PFSK-1 (cell line): ENCODE measurements at regions not wholly inside any gene's neighbourhood (a gene's known extent, or its start where the extent isn't known, plus 50 kb on each side); places are given as distances from the start of the nearest gene placed in this dataset.

Experiments used
- FOXP2 ChIP-seq: optimal IDR thresholded peaks from 2 replicates; pipeline ENCODE3; 2011; ENCODE audit warnings: borderline replicate concordance, control low read depth, inconsistent platforms; ENCODE audit not compliant: insufficient read depth; ENCODE audit errors: extremely low read length, extremely low read depth
- POLR2AphosphoS5 ChIP-seq: IDR thresholded peaks from 2 replicates; pipeline ENCODE4 v1.6.1; 2012; ENCODE audit warnings: low read depth, mild to moderate bottlenecking, control low read depth, low read length, moderate library complexity
- SIN3A ChIP-seq: IDR thresholded peaks from 2 replicates; pipeline ENCODE4 v1.6.1; 2012; ENCODE audit warnings: mild to moderate bottlenecking, low read length, moderate library complexity, borderline replicate concordance; ENCODE audit not compliant: insufficient read depth
- TAF1 ChIP-seq: IDR thresholded peaks from 2 replicates; pipeline ENCODE4 v1.6.1; 2012; ENCODE audit warnings: low read length, control low read depth, borderline replicate concordance; ENCODE audit not compliant: insufficient read depth
- TF ChIP-seq, protein P1 (sequence below), 2 experiments: IDR thresholded peaks; 2 replicates each; pipeline versions ENCODE4 v1.6.1 to v1.8.0; 2011 to 2012; ENCODE audit warnings: low read depth in 2 of 2, low read length in 2 of 2, control low read depth in 1 of 2, inconsistent platforms in 1 of 2, mild to moderate bottlenecking in 1 of 2, moderate library complexity in 1 of 2; ENCODE audit not compliant: insufficient read depth in 1 of 2

DNA sequence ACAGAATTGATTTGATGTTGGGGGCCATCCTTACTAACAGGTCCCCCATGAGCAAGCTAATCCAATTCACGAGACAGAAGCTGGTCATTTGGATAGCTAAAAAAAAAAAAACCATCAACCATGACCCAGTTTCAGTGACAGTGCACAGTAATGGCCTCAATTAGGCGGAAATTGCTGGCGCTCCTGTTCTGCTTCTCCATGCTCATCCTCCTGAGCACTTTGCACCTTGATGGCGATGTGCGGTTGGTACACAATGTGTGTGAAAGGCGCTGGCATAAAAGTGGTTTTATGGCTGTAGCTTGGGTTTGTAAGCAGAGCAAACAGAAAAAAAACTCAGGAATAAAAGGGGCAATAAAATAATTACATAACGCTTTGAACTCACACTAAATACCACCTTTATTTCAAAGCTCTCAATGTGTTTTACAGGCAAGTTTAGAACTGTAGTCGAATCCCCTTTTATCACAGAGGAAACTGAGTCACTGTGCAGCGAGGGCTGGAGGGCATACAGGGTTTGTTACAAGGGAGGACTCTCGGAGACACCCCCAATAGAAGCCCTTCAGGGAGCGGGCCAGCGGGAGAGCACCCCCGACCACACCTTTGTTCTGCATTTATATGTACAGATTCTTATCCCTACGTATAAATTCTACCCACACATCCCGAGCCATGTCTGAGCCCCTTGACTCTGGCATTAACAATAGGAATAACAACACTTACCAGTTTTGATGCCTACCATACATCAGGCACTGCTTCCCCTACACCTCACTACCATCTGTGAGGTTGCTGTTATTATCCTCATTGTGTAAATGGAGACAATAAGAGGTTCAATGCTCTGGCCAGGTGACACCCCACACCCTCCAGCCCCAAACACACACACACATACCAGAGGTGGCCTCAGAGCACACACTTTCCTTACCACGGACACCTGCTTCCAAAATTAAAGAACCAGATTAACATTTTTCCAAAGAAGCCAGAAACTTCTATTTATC lies 213.5 kb upstream of the IRF2BP2 start:
- no peak for TF ChIP-seq TAF1
- TF ChIP-seq POLR2AphosphoS5, result no peak
- TF ChIP-seq, protein P1, sequence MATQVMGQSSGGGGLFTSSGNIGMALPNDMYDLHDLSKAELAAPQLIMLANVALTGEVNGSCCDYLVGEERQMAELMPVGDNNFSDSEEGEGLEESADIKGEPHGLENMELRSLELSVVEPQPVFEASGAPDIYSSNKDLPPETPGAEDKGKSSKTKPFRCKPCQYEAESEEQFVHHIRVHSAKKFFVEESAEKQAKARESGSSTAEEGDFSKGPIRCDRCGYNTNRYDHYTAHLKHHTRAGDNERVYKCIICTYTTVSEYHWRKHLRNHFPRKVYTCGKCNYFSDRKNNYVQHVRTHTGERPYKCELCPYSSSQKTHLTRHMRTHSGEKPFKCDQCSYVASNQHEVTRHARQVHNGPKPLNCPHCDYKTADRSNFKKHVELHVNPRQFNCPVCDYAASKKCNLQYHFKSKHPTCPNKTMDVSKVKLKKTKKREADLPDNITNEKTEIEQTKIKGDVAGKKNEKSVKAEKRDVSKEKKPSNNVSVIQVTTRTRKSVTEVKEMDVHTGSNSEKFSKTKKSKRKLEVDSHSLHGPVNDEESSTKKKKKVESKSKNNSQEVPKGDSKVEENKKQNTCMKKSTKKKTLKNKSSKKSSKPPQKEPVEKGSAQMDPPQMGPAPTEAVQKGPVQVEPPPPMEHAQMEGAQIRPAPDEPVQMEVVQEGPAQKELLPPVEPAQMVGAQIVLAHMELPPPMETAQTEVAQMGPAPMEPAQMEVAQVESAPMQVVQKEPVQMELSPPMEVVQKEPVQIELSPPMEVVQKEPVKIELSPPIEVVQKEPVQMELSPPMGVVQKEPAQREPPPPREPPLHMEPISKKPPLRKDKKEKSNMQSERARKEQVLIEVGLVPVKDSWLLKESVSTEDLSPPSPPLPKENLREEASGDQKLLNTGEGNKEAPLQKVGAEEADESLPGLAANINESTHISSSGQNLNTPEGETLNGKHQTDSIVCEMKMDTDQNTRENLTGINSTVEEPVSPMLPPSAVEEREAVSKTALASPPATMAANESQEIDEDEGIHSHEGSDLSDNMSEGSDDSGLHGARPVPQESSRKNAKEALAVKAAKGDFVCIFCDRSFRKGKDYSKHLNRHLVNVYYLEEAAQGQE (IDR thresholded peaks at IDR 0.05; ENCODE audit: insufficient read depth in 1 of 2, low read depth in 2 of 2, low read length in 2 of 2), result no peak
- TF ChIP-seq FOXP2, result no peak
- TF ChIP-seq SIN3A, result no peak
